HUDEP-2 (cell line): ENCODE measurements at regions not wholly inside any gene's neighbourhood (a gene's known extent, or its start where the extent isn't known, plus 50 kb on each side); places are given as distances from the start of the nearest gene placed in this dataset.

Experiments used
- DNase-seq, 76 experiments: peaks; one replicate each; lab custom pipeline; 2025; ENCODE audit not compliant: unreplicated experiment in 76 of 76; lab: John Stamatoyannopoulos, UW

DNA sequence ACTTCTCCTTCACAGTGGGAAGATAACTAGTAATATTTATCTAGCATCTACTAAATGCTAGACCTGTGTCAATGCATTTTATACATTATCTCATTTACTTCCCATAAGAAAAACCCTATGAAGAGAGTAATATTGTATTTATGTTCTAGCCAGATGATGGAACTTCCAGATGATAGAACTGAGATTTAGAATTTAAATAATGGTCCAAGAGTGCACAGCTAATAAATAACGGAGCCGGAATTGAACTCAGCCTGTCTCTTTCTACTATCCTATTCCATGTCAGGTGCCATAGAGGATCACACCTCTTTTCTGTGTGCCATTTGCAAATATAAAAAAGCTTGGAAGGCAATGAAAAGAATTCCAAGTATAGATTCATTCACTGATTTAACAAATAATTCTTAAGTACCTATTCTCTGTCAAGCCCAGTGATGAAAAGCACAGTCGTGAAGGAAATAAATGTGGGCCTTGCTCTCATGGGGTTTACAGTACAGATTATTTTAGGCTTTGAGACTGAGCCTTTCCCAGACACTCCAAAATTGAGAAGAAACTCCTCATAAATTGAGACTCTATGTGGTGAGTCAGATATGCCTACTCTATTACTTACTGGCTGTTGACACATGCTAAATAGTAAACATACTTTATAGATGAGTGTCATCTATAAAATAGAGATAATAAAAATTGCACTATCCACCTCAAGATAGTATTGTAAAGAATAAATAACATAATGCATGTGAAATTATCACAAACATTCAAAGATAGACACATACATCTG lies 378.0 kb upstream of the PRMT6 start:
- no peak for DNase-seq

- no peak for DNase-seq
Measured at GRCh38 chr1:106680216-106680615, 376.3 kb upstream of the PRMT6 start.

DNA sequence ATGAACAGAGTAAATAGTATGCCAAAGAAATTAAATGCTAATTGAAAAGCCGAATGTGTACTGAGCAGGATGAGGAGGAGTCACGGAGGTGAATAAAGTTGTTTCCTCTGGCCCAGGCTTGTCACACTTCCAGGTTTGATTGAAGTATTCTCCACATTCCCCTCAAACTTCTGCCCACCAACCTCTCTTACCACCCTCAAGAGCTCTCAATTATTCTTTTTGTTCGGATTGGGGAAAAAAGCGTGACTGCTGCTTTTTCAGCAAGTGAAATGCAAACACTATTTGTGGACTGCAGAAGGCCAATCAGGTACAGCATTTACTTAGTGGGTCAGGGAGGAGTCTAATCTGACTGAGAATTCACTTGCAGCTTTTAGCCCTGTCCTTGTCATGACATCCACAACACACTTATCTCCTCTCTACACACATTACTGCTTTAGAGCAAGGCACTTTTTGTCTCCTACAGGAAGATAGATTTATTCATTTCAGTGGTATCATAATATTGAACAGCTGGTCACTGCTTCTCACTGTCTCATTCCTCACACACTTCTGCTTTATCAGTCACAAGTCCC lies 375.6 kb upstream of the PRMT6 start:
- no peak for DNase-seq

- DNase-seq = no peak
Measured at GRCh38 chr1:106681939-106682522, 374.4 kb upstream of the PRMT6 start.

- no peak for DNase-seq
Measured at GRCh38 chr1:106688446-106688845, 368.0 kb upstream of the PRMT6 start.

GRCh38 chr1:106698660-106699059 lies 357.8 kb upstream of the PRMT6 start:
- no peak for DNase-seq

GRCh38 chr1:106699433-106699832 lies 357.0 kb upstream of the PRMT6 start:
- DNase-seq = no peak

- DNase-seq = no peak
Measured at GRCh38 chr1:106700211-106700610, 356.3 kb upstream of the PRMT6 start.

DNA sequence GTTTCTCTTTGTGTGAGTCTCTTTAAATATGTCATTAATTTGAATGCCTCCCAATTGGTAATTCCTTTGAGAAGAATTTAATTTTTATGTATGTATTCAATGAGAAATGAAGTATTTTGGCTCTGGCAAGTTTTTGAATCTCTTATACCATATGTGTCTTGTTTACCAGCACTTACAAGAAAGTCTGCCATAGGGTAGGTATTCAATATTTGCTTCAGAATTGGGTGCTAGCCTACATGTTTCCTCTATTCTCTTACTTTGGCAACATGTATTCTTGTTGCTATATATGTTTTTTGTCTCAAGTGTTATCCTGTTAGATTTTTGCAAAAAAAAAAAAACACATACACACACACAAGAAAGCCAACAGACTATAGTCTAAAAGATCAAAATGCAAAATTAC lies 350.5 kb upstream of the PRMT6 start:
- no peak for DNase-seq

GRCh38 chr1:106717591-106717990 lies 338.9 kb upstream of the PRMT6 start:
- no peak for DNase-seq

DNA sequence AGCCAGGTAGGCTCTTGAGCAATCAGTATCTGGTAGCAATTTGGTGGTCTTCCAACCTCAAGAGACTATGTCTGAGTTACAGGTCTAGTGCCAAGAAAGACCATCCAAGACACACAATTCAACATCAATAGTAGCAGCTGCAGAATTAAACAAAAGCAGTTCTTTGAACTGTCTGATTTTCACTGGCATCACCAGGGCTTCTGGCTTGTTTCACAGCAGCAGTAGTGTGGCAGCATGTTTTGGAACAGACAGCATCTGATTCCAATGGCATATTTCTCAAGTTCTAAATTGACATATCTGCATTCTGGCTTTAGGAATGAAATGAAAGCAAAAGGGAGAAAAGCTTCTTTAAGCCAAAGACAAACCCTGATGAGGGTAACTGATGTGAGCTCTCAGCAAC lies 334.7 kb upstream of the PRMT6 start:
- DNase-seq = no peak

DNA sequence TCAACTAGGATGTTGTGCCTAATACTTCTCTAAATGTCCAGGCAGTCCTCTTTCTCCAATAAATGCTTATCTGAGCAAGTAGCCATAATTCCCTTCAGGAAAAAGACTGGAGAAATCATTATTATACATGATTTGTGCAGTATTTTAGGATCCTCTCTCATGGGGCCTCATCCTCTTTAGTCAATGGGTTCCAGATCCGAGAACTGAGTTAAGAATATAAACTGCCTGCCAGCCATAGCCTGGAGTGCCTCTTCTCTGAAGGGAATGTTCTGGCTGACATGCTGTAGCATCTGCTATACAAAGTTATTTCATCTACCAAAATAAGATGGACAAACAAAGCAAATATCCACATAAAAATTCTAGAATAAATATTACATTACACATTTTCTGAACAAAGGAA lies 334.0 kb upstream of the PRMT6 start:
- no peak for DNase-seq

DNA sequence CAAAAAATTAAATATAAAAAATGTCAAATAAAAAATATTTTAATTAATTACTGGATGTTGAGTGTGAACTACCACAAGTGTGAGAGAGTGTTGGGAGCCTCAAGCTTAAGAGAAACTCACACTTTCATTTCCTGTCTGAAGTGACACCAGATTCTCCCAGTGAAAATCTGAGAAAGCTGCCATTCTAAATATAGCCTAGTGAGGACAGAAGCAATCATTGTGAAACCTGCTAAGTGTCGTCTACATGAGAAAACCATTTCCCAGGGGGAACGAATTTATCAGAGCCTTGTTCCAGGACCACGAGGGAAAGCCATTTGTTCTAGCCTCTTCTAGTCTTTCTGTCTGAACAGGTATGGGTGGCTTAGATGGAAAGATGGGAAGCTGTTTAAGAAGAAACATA lies 329.3 kb upstream of the PRMT6 start:
- no peak for DNase-seq

- DNase-seq = no peak
Measured at GRCh38 chr1:106746448-106747085, 309.9 kb upstream of the PRMT6 start.

GRCh38 chr1:106747232-106747631 lies 309.2 kb upstream of the PRMT6 start:
- no peak for DNase-seq

GRCh38 chr1:106747791-106748190 lies 308.7 kb upstream of the PRMT6 start:
- no peak for DNase-seq

DNA sequence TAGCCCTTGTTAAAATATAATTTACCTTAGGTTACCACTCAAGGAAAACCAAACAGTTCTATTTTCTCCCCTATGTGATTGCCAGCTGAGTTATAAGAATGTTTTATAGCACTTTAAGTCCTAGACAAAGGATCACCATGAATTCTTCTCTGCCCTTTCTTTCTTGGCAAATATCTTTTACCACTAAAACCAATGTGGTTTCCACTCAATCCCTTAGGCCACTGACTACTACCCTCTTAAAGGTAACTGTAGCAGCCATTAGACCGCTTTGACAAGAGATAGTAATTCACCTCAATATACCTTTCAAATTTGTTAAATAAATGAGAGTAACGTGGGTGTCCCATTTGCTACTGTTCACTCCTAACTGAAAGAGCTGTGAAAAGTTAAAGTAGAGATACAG lies 307.9 kb upstream of the PRMT6 start:
- DNase-seq = no peak

- DNase-seq = no peak
Measured at GRCh38 chr1:106749491-106749890, 307.0 kb upstream of the PRMT6 start.

DNA sequence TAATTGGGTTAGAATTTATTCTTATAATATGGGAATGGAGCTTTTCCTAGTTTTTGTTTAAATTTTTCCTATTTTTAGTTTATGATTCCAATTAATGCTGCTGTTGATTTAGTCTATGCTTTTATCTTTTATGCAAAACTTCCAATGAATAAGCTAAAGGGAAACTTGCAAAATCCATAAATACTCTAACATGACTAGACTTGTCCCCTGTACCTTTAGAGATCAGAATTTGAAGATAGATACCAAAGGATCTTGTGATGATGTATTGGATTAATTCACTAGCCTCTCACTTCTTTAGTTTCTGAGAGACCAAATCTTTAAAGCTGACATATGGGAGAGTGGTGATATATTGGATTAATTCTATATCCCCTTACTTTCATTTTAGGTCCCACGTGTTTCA lies 306.6 kb upstream of the PRMT6 start:
- DNase-seq = no peak

- DNase-seq = no peak
Measured at GRCh38 chr1:106751002-106751401, 305.5 kb upstream of the PRMT6 start.

- DNase-seq = no peak
Measured at GRCh38 chr1:106753066-106753465, 303.4 kb upstream of the PRMT6 start.

GRCh38 chr1:106754957-106755356 lies 301.5 kb upstream of the PRMT6 start:
- no peak for DNase-seq
